ENCODE measurements at regions not wholly inside any gene's neighbourhood (a gene's known extent, or its start where the extent isn't known, plus 50 kb on each side); places are given as distances from the start of the nearest gene placed in this dataset.

- intact Hi-C loops (cut with DNase I; ENCODE audit: low total_unique reads), result no loop called here
- no peaks in the 10 kb centered on the region for H3K27me3 ChIP-seq
- no peak for DNase-seq
- no peak overlapping the region for H3K27ac ChIP-seq
- no peaks in the 10 kb centered on the region for H3K36me3 ChIP-seq (ENCODE audit: low read depth, missing control alignments)
- WGBS, 2 donors, result 91% methylated on average over 7 of the region's 7 CpGs
- H3K9me3 ChIP-seq, result no peaks in the 10 kb centered on the region
- H3K4me1 ChIP-seq, result no peaks in the 10 kb centered on the region
- no peak overlapping the region for H3K4me3 ChIP-seq
- no peak for TF ChIP-seq POLR2A (IDR thresholded peaks at IDR 0.05)
- TF ChIP-seq, protein P1, sequence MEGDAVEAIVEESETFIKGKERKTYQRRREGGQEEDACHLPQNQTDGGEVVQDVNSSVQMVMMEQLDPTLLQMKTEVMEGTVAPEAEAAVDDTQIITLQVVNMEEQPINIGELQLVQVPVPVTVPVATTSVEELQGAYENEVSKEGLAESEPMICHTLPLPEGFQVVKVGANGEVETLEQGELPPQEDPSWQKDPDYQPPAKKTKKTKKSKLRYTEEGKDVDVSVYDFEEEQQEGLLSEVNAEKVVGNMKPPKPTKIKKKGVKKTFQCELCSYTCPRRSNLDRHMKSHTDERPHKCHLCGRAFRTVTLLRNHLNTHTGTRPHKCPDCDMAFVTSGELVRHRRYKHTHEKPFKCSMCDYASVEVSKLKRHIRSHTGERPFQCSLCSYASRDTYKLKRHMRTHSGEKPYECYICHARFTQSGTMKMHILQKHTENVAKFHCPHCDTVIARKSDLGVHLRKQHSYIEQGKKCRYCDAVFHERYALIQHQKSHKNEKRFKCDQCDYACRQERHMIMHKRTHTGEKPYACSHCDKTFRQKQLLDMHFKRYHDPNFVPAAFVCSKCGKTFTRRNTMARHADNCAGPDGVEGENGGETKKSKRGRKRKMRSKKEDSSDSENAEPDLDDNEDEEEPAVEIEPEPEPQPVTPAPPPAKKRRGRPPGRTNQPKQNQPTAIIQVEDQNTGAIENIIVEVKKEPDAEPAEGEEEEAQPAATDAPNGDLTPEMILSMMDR (IDR thresholded peaks at IDR 0.05), result no peak
Observed at GRCh38 chr13:105587786-105588185, 947.7 kb downstream of the EFNB2 start.

GRCh38 chr13:105579821-105580710 lies 955.4 kb downstream of the EFNB2 start:
- Histone ChIP-seq H3K4me3 (no peak overlapping the region), H3K27ac (no peak overlapping the region), H3K36me3 (ENCODE audit: low read depth, missing control alignments) (no peaks in the 10 kb centered on the region), H3K27me3 (no peaks in the 10 kb centered on the region), H3K4me1 (no peaks in the 10 kb centered on the region), H3K9me3 (no peaks in the 10 kb centered on the region)
- TF ChIP-seq, protein P1 (IDR thresholded peaks at IDR 0.05), result no peak
- TF ChIP-seq POLR2A (IDR thresholded peaks at IDR 0.05), result no peak
- intact Hi-C loops (cut with DNase I; ENCODE audit: low total_unique reads), result no loop called here
- 82 to 88% methylated on average over 2 of the region's 2 CpGs for WGBS, 2 donors
- no peak for DNase-seq

GRCh38 chr13:105573136-105573535 lies 962.3 kb downstream of the EFNB2 start:
- Histone ChIP-seq H3K27me3 (no peaks in the 10 kb centered on the region), H3K4me3 (no peak overlapping the region), H3K4me1 (no peaks in the 10 kb centered on the region), H3K9me3 (no peaks in the 10 kb centered on the region), H3K27ac (no peak overlapping the region), H3K36me3 (ENCODE audit: low read depth, missing control alignments) (no peaks in the 10 kb centered on the region)
- TF ChIP-seq, protein P1 (IDR thresholded peaks at IDR 0.05), result no peak
- TF ChIP-seq POLR2A (IDR thresholded peaks at IDR 0.05), result no peak
- WGBS, 2 donors, result 55 to 76% methylated on average over 1 of the region's 1 CpG
- no peak for DNase-seq
- intact Hi-C loops (cut with DNase I; ENCODE audit: low total_unique reads), result no loop called here

DNA sequence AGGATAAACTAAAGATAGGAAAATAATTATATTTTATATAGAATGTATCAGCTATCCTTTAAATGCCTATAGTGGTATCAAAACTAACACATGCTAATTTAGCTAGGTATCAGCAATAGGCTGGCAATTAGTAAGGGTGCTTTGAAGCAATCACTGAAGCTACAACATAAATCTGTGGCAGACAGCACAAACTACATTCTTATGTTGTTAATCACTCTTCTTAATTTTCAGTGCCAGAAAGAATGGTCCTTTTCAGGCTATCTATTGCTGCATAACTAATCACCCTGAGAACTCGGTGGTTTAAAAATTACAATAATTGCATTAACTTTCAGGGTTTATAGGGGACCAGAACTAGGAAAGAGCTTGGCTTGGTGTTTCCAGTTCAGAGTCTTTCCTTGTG lies 963.1 kb downstream of the EFNB2 start:
- H3K4me3 ChIP-seq, result no peak overlapping the region
- H3K9me3 ChIP-seq, result no peaks in the 10 kb centered on the region
- H3K27ac ChIP-seq, result no peak overlapping the region
- intact Hi-C loops (cut with DNase I; ENCODE audit: low total_unique reads), result no loop called here
- H3K36me3 ChIP-seq (ENCODE audit: low read depth, missing control alignments), result no peaks in the 10 kb centered on the region
- no peak for TF ChIP-seq POLR2A (IDR thresholded peaks at IDR 0.05)
- WGBS, 2 donors, result 47 to 60% methylated on average over 1 of the region's 1 CpG
- H3K4me1 ChIP-seq, result no peaks in the 10 kb centered on the region
- no peak for DNase-seq
- no peaks in the 10 kb centered on the region for H3K27me3 ChIP-seq

GRCh38 chr13:105569816-105570215 lies 965.6 kb downstream of the EFNB2 start:
- Histone ChIP-seq H3K27me3 (no peaks in the 10 kb centered on the region), H3K4me1 (no peaks in the 10 kb centered on the region), H3K4me3 (no peak overlapping the region), H3K27ac (no peak overlapping the region), H3K36me3 (ENCODE audit: low read depth, missing control alignments) (no peaks in the 10 kb centered on the region), H3K9me3 (no peaks in the 10 kb centered on the region)
- no peak for DNase-seq
- intact Hi-C loops (cut with DNase I; ENCODE audit: low total_unique reads), result no loop called here
- 96 to 97% methylated on average over 2 of the region's 2 CpGs for WGBS, 2 donors
- no peak for TF ChIP-seq POLR2A (IDR thresholded peaks at IDR 0.05)
- TF ChIP-seq, protein P1 (IDR thresholded peaks at IDR 0.05), result no peak
